HG03520 (cell line): ENCODE measurements at regions not wholly inside any gene's neighbourhood (a gene's known extent, or its start where the extent isn't known, plus 50 kb on each side); places are given as distances from the start of the nearest gene placed in this dataset.

ENCODE experiments used
- ATAC-seq: cut with Tn5 transposase; IDR thresholded peaks from one replicate; pipeline ENCODE4 v1.9.1; 2021; ENCODE audit warnings: mild to moderate bottlenecking, moderate library complexity; ENCODE audit not compliant: unreplicated experiment

DNA sequence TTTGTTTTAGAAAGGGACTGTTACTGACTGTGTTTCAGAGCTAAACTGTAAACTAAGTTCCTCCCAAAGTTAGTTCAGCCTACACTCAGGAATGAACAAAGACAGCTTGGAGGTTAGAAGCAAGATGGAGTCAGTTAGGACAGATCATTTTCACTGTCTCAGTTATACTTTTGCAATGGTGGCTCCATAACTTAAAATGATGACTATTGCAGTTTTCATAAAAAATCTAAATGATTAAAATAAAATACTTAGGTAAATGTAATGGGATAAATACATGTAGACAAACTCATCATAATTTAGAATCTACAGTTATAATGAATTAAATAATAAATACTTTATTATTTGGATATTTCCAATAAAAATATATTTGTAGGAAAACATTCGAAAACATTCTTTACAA is 590.6 kb downstream of the EPHA7 start:
- no peak for ATAC-seq

DNA sequence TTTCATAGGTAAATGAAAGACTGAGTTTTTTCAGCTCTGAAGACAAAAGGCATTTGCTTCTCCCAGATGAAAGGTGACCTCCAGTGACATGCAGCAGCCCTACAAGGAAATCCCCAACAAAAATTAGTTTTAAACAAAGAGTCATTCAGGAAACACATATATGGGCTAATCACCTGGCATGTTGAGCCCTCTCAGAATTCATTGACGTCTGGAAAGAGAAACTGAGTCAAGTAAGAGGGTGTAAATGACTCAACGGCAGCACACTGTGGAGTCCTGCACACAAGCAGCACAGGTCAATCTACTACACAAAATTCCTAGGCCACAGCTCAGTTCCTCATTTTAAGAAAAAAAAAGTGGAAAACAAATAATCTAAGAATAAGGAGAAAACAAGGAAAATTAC is 592.3 kb downstream of the EPHA7 start:
- ATAC-seq: no peak

DNA sequence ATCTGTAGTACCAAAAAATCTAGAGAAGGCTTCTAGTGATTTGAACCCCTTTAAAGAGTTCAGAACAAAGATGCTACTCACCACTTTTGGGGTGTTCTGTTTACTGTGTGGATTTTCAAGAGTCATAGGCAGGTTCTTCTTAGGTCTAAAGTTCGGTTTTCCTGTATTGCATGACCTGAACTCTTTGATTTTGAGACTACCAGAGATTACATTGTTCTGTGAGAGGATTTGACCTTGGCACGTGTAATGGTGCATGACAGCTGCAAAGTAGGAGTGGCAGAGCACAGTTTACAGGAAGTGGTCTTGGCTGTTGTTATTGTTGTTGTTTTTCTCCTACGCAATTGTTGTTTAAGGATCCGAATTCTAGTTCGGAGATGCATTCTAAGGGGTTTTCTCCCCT is 592.7 kb downstream of the EPHA7 start:
- no peak for ATAC-seq

DNA sequence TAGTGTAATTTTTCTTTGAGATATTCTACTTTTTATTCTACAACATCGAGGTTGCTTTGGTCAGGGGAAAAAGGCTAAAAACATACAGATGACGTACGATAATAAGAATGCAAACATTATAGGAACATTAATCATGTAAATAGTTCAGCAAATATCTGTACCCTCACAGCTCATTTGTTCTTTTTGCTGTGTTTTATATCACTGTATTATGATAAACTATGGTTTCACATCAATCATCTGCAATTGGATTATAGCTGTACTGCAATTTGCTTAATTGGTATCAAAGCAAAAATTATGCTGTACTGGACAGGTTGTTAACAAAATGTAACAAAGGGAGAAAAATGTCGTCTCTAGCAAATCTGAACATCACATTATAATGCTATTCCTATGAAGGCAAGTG is 597.1 kb downstream of the EPHA7 start:
- no peak for ATAC-seq

DNA sequence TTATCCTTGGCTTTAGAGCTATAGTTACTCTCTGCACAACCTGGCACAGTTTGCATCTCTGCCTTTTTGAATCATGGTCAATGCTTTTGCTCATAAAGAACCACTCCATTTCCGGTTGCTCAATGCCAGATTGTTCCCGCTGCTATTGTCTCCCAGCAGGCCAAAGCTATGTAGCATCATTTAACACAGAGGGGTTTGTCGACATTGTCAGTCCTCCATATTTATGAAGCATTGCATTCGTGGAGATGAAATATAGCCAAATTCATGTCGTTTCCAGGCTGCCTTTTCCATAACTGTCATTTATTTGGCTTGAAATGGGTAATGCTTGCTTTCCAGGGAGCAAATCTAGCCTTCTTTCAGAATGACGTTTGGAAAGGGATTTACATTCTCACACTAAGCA is 598.8 kb downstream of the EPHA7 start:
- no peak for ATAC-seq

DNA sequence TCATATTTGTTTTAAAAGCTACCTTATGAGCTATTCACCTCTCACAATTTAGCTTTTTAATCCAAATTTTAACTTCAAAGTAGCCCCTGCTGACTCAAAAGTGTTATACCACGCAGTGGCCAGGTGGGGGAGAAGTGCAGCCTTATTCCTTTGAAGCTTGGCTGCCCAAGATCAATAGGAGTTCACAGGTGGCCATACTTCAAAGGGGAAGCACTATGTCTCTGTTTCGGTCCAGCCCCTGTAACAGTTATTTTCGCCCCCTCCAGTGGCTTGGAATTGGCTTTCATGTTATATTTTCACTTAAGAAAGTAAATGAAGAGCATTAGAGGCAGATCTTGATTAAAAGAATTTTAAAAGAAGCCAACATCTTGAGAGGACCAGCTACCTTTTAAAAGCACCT is 608.4 kb downstream of the EPHA7 start:
- ATAC-seq: peak; percentile 98

DNA sequence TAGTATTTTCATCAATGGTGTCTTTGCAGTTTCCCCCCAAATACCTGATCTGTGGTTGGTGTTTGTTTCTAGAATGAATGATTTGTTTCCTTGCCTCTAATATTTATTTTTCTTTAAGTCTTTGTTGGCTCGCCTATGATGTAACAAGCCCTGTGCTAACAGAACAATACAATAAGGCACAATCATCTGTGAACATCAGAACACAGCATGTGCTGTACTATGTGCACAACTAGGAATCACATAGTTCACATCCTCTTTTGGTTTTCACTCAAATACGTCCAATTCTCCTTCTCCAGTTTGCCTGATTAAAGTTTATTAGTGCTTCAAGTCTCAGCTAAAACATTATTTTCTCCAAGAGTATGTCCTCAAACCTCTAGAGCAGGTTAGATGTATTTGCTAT is 613.1 kb downstream of the EPHA7 start:
- no peak for ATAC-seq

DNA sequence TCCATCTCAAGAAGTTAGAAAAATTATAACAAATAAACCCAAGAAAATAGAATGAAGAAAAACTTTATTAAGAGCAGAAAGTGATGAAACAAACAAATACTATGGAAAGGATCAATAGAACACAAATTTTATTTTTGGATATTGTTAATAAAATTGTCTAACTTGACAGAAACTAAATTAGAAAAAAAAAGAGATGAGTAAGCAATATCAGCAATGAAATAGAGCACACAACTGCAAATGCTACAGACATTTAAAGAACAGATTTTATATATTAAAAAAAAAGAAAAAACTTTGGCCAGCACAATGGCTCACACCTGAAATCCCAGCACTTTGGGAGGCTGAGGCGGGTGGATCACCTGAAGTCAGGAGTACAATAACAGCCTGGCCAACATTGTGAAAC is 628.0 kb downstream of the EPHA7 start:
- no peak for ATAC-seq

DNA sequence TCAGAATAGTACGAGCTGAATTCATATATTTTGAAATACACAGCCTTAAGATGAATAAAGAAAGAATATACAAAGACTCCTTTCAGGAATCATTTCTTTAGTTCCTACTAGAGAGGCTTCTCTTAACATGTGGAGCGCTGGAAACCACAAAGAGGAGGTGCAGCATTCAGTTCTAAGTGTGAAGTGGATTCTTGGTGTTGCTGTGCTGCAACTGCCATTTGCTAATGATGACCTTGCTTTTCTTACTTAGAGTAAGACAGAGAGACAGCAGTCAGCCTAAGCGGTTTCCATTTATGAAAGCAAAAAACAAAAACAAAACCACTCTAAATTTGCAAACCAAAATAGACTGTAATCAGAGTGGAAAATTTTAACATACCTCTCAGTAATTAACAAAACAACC is 629.0 kb downstream of the EPHA7 start:
- no peak for ATAC-seq

DNA sequence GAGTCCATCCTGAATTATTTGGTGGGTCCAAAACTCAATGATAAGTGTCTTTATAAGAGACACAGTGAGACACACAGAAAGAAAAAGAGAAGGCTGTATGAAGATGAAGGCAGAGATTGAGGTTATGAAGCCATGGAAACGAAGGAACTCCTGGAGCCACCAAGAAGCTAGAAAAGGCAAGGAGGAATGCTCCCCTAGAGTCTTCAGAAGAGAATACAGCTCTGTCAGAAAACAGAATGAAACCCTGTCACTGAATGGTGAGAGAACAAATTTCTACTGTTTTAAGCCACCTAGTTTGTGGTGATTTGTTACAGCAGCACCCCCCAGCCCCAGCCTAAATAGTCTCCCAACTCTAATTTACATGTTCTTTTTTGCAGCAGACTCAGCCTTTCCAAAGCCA is 635.1 kb downstream of the EPHA7 start:
- no peak for ATAC-seq

DNA sequence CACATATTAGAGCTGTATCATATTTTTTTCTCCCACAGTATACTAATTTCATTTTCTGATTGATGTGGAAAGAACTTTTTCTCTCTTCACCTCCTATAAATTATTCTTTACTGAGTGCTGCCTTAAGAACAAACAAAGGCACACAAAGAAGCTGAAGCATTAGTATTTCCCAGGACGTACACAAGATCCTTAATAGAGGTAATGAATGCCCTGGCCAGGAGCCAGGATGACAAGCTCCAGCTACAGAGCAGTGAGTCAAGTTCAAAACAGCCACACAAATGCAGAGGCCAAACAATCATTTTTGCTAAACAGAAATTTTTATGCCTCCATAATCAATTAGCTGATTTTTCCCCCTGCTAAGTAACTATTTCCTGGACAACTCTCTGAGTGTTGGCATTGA is 639.6 kb downstream of the EPHA7 start:
- no peak for ATAC-seq

DNA sequence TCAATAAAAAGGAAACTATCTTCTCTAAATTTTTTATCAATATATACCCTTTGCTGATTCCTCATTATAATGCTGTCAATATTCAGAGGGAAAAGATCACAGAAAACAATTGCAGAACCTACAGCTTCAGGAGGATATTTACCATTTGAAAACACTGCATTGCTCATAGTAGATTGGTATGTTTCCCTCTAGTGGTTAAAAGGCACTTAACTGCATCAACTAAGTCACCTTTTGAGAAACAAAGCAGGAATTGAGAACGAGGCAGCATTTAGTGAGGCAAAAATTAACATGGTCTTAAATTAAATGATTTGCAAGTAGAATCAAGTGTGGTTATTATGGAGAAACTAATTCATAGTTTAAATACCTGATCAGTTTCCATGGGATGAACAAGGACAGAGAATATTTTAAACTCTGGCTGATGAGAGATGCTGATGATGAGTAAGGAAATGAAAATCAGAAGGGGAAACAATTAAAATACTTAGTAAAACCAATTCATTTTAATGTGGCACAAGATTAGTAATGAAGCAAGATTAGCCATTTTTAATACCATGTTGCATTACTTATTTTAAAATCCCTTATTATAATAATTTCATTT is 642.1 kb downstream of the EPHA7 start:
- no peak for ATAC-seq

DNA sequence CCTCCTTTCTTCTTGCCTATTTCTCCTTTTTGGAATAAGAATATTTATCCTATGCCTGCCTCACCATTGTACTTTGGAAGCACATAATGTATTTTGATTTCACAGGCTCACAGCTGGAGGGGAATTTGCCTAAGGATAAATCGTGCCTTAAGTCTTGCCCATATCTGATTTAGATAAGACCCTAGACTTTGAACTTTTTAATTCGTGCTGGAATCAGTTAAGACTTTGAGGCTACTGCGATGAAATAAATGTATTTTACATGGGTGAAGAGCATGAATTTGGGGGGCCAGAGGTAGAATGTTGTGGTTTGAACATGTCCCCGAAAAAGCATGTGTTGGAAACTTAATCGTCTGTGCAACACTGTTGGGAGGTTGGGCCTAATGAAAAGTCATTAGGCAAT is 648.8 kb downstream of the EPHA7 start:
- no peak for ATAC-seq

DNA sequence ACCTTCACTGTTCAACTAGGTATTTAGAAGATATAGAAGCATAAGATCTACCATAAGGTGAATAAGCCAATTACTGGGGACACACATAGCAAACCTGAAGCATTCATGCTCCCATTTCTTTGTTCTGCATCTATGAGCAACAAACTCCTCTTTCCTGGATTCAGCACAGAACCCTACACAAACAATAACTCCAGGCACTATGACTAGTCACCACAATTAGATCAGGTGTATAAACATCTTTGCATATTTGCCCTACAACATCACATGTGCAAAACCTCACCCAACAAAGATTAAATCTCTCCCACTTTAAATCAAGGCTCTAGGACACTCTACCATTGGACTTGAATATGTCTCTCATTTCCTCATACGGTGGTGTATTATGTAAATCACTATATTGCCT is 652.3 kb downstream of the EPHA7 start:
- no peak for ATAC-seq

DNA sequence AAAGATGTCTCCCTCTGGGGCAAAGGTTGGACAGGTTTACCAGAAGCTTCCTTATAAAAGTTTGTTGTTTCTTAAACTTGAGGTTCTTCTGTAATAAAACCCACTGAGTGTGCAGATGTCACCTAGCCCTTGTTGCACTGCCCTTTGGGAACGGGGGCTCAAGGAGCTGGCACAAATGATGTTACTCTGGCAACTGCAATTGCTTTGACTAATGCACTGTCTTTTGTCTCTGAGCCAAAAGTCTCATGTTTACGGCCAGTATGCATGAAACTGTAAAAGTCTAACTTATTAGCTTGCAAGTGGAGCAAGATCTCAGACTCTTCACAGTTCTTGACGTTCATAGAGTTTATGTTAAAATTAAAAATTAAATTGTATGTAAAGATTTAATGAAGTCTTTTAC is 655.7 kb downstream of the EPHA7 start:
- ATAC-seq: no peak

DNA sequence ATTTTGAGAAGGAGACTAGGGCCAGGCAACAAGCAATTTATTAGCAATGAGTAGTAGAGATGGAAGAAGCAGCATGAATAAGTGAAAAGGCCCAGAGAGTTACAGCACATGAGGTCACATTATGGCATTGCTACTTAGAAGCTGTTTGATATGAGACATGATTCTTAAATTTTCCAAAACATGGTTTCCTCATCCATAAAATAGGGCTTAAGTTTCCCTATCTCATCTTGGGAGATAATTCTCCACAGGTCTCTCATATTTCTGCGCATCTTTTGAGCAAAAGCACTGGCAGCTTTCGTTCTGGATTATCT is 656.1 kb downstream of the EPHA7 start:
- ATAC-seq: no peak

DNA sequence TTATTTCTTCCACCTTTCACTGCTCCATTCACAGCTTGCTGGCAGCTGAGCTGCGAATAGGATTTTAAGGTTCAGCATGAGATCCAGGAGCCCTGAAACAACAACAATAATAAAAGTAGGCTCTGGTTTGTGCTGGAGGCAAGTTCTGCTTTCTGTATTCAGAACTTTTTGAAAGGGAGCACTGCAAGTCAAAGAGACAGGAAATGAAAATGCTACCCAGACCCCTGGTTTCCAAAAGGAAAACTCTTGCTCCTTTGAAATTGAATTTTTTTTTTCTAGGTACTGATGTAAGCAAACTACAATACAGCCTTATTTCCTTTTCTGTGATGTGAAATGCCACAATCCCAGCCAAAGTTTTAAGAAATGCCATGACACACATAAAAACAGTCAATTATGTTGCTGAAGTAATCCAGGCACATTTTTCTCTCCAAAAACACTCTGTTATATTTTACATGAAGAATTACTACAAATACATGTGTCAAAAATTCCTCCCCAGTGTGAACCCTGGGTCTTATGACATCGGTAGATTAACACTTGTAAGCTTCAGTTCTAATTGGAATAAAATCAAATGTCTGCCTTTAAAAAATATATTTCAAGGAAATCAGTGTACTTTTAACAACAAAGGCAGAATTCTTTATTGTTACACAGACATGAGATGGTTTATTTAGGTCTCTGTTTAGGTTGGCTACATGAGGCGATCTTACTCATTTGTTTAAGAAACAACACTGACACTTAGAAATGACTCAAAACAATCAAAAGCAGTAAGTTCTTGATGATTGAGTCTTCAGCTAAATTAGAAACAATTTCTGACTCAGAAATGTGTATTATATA is 656.7 kb downstream of the EPHA7 start:
- no peak for ATAC-seq

DNA sequence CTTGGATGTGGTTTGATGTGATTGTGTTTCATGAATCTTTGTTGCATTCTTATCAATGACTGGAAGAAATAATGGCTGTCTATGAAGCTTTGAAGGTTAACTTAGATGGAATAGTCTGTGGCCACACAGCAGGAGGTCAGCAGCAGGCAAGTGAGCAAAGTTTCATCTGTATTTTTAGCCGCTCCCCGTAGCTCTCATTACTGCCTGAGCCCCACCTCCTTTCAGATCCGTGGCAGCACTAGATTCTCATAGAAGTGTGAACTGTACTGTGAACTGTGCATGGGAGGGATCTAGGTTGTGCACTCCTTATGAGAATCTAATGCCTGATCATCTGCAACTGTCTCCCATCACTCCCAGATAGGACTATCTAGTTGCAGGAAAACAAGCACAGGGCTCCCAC is 660.2 kb downstream of the EPHA7 start:
- no peak for ATAC-seq

DNA sequence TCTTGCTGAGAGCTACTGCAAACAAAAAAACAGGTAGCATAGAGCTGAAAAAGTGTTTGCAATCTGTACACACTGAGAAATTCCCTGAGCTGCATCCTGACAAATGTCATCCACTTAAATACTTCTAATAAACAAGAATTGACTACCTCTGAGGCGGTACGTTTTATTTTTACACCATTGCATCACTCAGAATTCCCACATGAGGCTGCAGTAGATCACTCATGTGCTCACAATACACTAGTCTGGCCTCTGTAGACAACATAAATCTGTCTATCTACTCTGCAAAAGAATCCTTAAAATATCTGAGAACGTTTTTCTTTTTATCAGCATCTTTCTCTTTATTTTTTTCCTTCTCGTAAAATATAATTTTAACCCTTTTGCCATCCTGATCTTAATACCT is 661.4 kb downstream of the EPHA7 start:
- no peak for ATAC-seq

DNA sequence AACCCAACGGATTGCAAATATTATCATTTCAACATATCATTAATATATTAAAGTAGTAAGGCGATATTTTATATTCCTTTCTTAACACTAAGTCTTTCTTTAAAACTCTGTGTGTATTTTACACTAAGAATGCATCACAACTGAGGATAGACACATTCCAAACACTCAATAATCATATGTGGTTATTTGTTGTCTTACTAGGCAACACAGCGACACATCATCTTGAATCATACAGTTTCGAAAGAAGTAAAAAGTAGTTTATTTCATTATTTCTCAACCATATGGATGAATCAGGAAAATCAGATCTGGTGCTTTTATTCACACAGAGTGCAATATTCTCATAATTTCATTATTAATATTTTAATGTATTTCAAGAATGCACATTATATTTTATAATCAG is 662.4 kb downstream of the EPHA7 start:
- ATAC-seq: no peak

DNA sequence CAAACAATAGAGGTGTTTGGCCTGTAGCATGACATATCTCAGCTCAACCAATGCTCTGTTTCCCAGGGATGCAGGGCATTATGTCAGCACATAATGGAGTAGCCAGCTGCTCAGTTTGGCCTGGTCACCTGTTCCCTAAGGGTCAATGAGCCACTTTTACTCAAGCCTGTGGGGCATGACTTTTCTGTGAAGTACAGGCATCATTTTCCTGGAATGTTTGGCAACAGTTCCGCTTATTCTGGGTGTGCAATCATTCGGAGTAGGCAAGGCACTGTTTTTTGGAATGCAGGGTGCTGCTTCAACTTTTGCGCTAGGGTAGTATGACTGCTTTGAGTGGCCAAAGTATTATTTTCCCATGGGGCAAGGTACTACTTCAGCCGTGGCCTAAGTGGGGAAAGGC is 665.4 kb downstream of the EPHA7 start:
- ATAC-seq: no peak

DNA sequence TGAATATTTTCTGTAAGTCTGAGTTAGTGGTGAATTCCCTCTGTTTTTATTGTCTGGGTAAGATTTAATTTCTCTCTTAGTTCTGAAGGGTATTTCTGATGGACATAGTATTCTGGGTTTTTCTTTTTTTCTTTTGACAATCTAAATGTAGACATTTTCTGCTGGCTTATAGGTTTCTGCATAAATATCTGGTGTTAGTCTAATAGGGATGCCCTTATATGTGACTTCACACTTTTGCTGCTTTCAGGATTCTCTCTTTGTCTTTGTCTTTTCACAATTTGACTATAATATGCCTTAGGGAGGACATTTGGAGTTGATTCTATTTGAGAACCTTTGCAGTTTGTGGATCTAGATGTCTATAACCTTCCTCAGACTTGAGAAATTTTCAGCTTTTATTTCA is 667.2 kb downstream of the EPHA7 start:
- ATAC-seq: no peak

DNA sequence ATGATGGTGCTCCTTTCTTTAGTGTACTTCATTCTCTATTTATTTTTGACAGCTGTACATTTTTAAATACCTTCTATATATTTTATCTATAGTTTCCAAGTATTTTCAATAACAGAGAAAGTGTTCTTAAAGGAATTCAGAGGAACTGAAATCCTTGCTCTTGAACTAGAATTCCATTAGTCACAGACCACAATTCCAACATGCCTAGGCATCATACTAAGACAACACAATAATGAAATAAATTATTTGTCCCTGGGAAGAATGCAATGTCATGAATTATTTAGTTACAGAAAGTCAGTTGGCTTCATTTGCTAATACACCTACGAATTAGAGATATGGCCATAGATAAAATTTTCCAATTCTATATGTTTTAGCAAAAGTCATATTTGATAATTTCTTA is 671.2 kb downstream of the EPHA7 start:
- no peak for ATAC-seq
